HepG2 (cell line): ENCODE measurements at regions not wholly inside any gene's neighbourhood (a gene's known extent, or its start where the extent isn't known, plus 50 kb on each side); places are given as distances from the start of the nearest gene placed in this dataset.

Source experiments
- ATAC-seq: fragments of 200-7000 bp; cut with Tn5 transposase; 3 replicates; pipeline ENCODE4 v1.9.1; 2020; ENCODE audit warnings: mild to moderate bottlenecking, moderate library complexity
- BruUV-seq: library from RNA; stranded (reverse); fragments of 400-500 nt; replicated peaks from 2 replicates; lab custom pipeline; 2021; lab: Mats Ljungman, UMichigan
- CTCF ChIA-PET: fragments of 300-600 bp; formaldehyde crosslinking; extraction: SDS; loops from one replicate; lab custom pipeline; 2021; ENCODE audit warnings: low total read pairs, inconsistent platforms, low intra/inter-chr PET ratio; lab: Yijun Ruan, JAX
- POLR2A ChIA-PET: fragments of 350-600 bp; sonication (Branson Sonifier 250); formaldehyde crosslinking; loops from one replicate; lab custom pipeline; 2020; ENCODE audit warnings: antibody characterized with exemption, inconsistent platforms; lab: Yijun Ruan, JAX
- DNase-seq: peaks from one replicate; pipeline ENCODE4 v3.0.0-alpha.2; 2015; ENCODE audit warnings: low spot score
- FAIRE-seq: peaks from 3 replicates; lab custom pipeline; 2011; peaks lifted over from hg19 to GRCh38; lab: Jason Lieb, UNC
- H2AFZ ChIP-seq: one replicate; pipeline ENCODE4 v1.6.1; 2011; ENCODE audit warnings: low read length, inconsistent platforms
- H3K27ac ChIP-seq: fragments of 300-600 bp; 3 replicates; pipeline ENCODE4 v1.8.0; 2011; ENCODE audit warnings: mixed run types, mild to moderate bottlenecking, mixed read lengths, low read length, inconsistent platforms; ENCODE audit not compliant: insufficient read depth; ENCODE audit errors: extremely low read length
- H3K27me3 ChIP-seq, 2 experiments: fragments of 200-600 bp in 1 of 2; 2 replicates in 1 of 2; 3 replicates in 1 of 2; pipeline versions ENCODE4 v1.6.0 to v1.8.0; 2011; ENCODE audit warnings: low read length in 2 of 2, mild to moderate bottlenecking in 2 of 2, moderate library complexity in 2 of 2, inconsistent platforms in 1 of 2; ENCODE audit not compliant: insufficient read depth in 2 of 2, control insufficient read depth in 1 of 2
- H3K36me3 ChIP-seq, 2 experiments: fragments of 200-600 bp in 1 of 2; replicated peaks in 1 of 2; 2 replicates in 1 of 2; 3 replicates in 1 of 2; pipeline versions ENCODE4 v1.5.1 to v1.8.0; 2011; ENCODE audit warnings: low read length in 2 of 2, inconsistent platforms in 1 of 2; ENCODE audit not compliant: insufficient read depth in 2 of 2, control insufficient read depth in 1 of 2
- H3K4me1 ChIP-seq: 2 replicates; pipeline ENCODE4 v1.5.1; 2012; ENCODE audit warnings: low read length, inconsistent platforms; ENCODE audit not compliant: insufficient read depth
- H3K4me2 ChIP-seq: 2 replicates; pipeline ENCODE4 v1.6.0; 2011; ENCODE audit warnings: low read depth, low read length, inconsistent platforms
- H3K4me3 ChIP-seq, 3 experiments: fragments of 200-600 bp in 1 of 3; sonication (generic), shearing (Covaris generic) in 1 of 3; replicated peaks in 1 of 3; 2 replicates each; pipeline ENCODE4 v1.5.1; 2011 to 2016; ENCODE audit warnings: low read length in 3 of 3, inconsistent platforms in 2 of 3, low read depth in 2 of 3, mild to moderate bottlenecking in 2 of 3, control low read depth in 1 of 3, mixed read lengths in 1 of 3; ENCODE audit not compliant: insufficient read depth in 1 of 3
- H3K79me2 ChIP-seq: one replicate; pipeline ENCODE4 v1.6.1; 2011; ENCODE audit warnings: low read length, inconsistent platforms; ENCODE audit not compliant: insufficient read depth
- H3K9ac ChIP-seq: 2 replicates; pipeline ENCODE4 v1.6.0; 2011; ENCODE audit warnings: mild to moderate bottlenecking, low read depth, low read length, inconsistent platforms; ENCODE audit not compliant: insufficient read depth
- H3K9me3 ChIP-seq: 2 replicates; pipeline ENCODE4 v1.5.1; 2012; ENCODE audit warnings: mild to moderate bottlenecking, low read length
- H4K20me1 ChIP-seq: 2 replicates; pipeline ENCODE4 v1.6.0; 2011; ENCODE audit warnings: inconsistent platforms, mild to moderate bottlenecking, low read length, moderate library complexity; ENCODE audit not compliant: insufficient read depth
- HNRNPK ChIP-seq: fragments of 200-400 bp; formaldehyde crosslinking; IDR thresholded peaks from 2 replicates; pipeline ENCODE4 v1.6.1; 2018; ENCODE audit warnings: low read length, low read depth, moderate library complexity, mild to moderate bottlenecking; ENCODE audit not compliant: poor library complexity, severe bottlenecking
- LRRFIP1 ChIP-seq: sonication (generic); formaldehyde crosslinking; conservative IDR thresholded peaks from 2 replicates; pipeline ENCODE4 v1.4.0; 2020; ENCODE audit warnings: missing genetic modification reagents
- PHF5A ChIP-seq: IDR thresholded peaks from one replicate; pipeline ENCODE4 v1.6.1; 2018; ENCODE audit warnings: low read depth, missing genetic modification reagents; ENCODE audit not compliant: unreplicated experiment
- REST ChIP-seq, 2 experiments: IDR thresholded peaks; 2 replicates each; pipeline ENCODE4 v1.6.1; 2011 to 2012; ENCODE audit warnings: low read length in 2 of 2, borderline replicate concordance in 1 of 2, low read depth in 1 of 2, mild to moderate bottlenecking in 1 of 2, moderate library complexity in 1 of 2
- ZC3H13 ChIP-seq: sonication (generic); formaldehyde crosslinking; IDR thresholded peaks from 2 replicates; pipeline ENCODE4 v1.8.1; 2023; ENCODE audit warnings: mild to moderate bottlenecking, missing genetic modification reagents, moderate library complexity
- ZNF251 ChIP-seq: sonication (generic); formaldehyde crosslinking; IDR thresholded peaks from 2 replicates; pipeline ENCODE4 v1.9.0; 2021; ENCODE audit warnings: mild to moderate bottlenecking, missing genetic modification reagents
- ZNF607 ChIP-seq: sonication (generic); formaldehyde crosslinking; IDR thresholded peaks from 2 replicates; pipeline ENCODE4 v1.5.1; 2020; ENCODE audit warnings: missing genetic modification reagents, mild to moderate bottlenecking, borderline replicate concordance
- ZNF709 ChIP-seq: sonication (generic); formaldehyde crosslinking; IDR thresholded peaks from 2 replicates; pipeline ENCODE4 v1.5.0; 2020; ENCODE audit warnings: mild to moderate bottlenecking, missing genetic modification reagents
- WGBS: methylation state at CpG from one replicate; pipeline ENCODE4 v1.1.6; 2017; ENCODE audit warnings: low lambda C conversion rate; 5-methylcytosine and 5-hydroxymethylcytosine counted together
- in situ Hi-C: cut with HindIII; loops from 2 replicates; pipeline ENCODE4 v1.10.0; 2017; ENCODE audit warnings: low pct_unique_long_range_greater_than_20kb; ENCODE audit not compliant: extremely low pct_ligation_motif_present
- intact Hi-C: fragments of 100-400 bp; cut with micrococcal nuclease; formaldehyde crosslinking; loops from one replicate; pipeline ENCODE4 v1.10.0; 2022; ENCODE audit not compliant: unreplicated experiment

- Histone ChIP-seq H3K79me2 (no peaks in the 10 kb centered on the region), H3K4me1 (peaks cover 18% of the 10 kb centered on the region), H3K27me3 (no peaks in the 10 kb centered on the region)
- WGBS: 91% methylated on average over 6 of the region's 6 CpGs
- FAIRE-seq: no peak
- TF ChIP-seq ZNF709 (CRISPR knock-in tag): no peak
- no peak for TF ChIP-seq HNRNPK
- no peak for TF ChIP-seq PHF5A (CRISPR knock-in tag)
- no peak for TF ChIP-seq LRRFIP1 (CRISPR knock-in tag)
- no peak for TF ChIP-seq ZNF251
- TF ChIP-seq ZC3H13 (CRISPR knock-in tag): no peak
- TF ChIP-seq ZNF607 (CRISPR knock-in tag): no peak
- TF ChIP-seq REST (IDR thresholded peaks at IDR 0.05; ENCODE audit: borderline replicate concordance in 1 of 2, low read depth in 1 of 2, low read length in 2 of 2): no peak
- TF ChIP-seq, all 625 proteins: peak for 0
- ChIA-PET CTCF (no interaction called here), POLR2A (no interaction called here)
- intact Hi-C loops (no loop called here), in situ Hi-C loops (no loop called here)
- Histone ChIP-seq H3K4me2 (no peak overlapping the region), H2AFZ (no peak overlapping the region), H3K9ac (no peak overlapping the region), H4K20me1 (no peaks in the 10 kb centered on the region), H3K27ac (no peak overlapping the region), H3K9me3 (peaks cover 21% of the 10 kb centered on the region), H3K36me3 (no peaks in the 10 kb centered on the region), H3K4me3 (no peak overlapping the region)
- no TSS peak for BruUV-seq
- ATAC-seq: no peak
- no peak for DNase-seq
These were observed 204.5 kb upstream of the ARL4C start for GRCh38 chr2:234701421-234701820.
